ENCODE measurements at regions not wholly inside any gene's neighbourhood (a gene's known extent, or its start where the extent isn't known, plus 50 kb on each side); places are given as distances from the start of the nearest gene placed in this dataset.

- Histone ChIP-seq H3K27me3 (no peaks in the 10 kb centered on the region), H3K4me1 (no peaks in the 10 kb centered on the region), H3K27ac (no peak overlapping the region), H3K36me3 (no peaks in the 10 kb centered on the region), H3K9me3 (no peaks in the 10 kb centered on the region), H3K4me3 (no peak overlapping the region)
- TF ChIP-seq, protein P1, sequence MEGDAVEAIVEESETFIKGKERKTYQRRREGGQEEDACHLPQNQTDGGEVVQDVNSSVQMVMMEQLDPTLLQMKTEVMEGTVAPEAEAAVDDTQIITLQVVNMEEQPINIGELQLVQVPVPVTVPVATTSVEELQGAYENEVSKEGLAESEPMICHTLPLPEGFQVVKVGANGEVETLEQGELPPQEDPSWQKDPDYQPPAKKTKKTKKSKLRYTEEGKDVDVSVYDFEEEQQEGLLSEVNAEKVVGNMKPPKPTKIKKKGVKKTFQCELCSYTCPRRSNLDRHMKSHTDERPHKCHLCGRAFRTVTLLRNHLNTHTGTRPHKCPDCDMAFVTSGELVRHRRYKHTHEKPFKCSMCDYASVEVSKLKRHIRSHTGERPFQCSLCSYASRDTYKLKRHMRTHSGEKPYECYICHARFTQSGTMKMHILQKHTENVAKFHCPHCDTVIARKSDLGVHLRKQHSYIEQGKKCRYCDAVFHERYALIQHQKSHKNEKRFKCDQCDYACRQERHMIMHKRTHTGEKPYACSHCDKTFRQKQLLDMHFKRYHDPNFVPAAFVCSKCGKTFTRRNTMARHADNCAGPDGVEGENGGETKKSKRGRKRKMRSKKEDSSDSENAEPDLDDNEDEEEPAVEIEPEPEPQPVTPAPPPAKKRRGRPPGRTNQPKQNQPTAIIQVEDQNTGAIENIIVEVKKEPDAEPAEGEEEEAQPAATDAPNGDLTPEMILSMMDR (IDR thresholded peaks at IDR 0.05): no peak
- intact Hi-C loops (cut with DNase I): no loop called here
- no peak for DNase-seq (ENCODE audit: low spot score in 2 of 2)
These were observed 520.5 kb downstream of the GBA3 start for GRCh38 chr4:23213198-23213597.

DNA sequence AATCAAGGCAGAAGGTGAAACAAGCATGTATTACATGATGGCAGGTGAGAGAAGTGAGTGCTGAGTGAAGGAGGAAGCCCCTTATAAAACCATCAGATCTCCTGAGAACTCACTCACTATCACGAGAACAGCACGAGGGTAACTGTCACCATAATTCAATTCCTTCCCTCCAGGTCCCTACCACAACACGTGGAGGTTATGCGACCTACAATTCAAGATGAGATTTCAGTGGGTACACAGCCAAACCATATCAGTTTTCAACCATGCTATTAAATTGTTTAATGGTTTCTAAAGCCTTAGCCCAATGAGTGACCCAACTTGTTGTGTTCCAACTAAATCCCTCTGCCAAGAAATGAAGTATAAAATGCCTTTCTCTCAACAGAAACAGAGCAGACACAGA, 519.8 kb downstream of the GBA3 start:
- no peaks in the 10 kb centered on the region for H3K36me3 ChIP-seq
- DNase-seq (ENCODE audit: low spot score in 2 of 2): no peak
- intact Hi-C loops (cut with DNase I): no loop called here
- H3K4me3 ChIP-seq: no peak overlapping the region
- no peaks in the 10 kb centered on the region for H3K4me1 ChIP-seq
- no peak overlapping the region for H3K27ac ChIP-seq
- H3K27me3 ChIP-seq: no peaks in the 10 kb centered on the region
- H3K9me3 ChIP-seq: no peaks in the 10 kb centered on the region
- TF ChIP-seq, protein P1 (IDR thresholded peaks at IDR 0.05): no peak

DNA sequence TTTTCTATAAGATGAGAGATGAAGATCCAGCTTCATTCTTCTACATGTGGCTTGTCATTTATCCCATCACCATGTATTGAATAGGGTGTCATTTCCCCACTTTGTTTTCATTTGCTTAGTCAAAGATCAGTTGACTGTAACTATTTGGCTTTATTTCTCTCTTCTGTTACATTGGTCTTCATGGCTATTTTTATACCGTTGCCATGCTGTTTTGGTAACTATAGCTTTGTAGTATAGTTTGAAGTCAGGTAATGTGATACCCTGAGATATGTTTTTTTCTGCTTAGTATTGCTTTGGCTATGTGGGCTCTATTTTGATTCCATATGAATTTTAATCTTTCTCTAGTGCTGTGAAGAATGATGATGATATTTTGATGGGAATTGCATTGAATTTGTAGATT, 514.3 kb downstream of the GBA3 start:
- Histone ChIP-seq H3K36me3 (no peaks in the 10 kb centered on the region), H3K27ac (no peak overlapping the region), H3K27me3 (no peaks in the 10 kb centered on the region), H3K4me1 (no peaks in the 10 kb centered on the region), H3K9me3 (no peaks in the 10 kb centered on the region), H3K4me3 (no peak overlapping the region)
- intact Hi-C loops (cut with DNase I): no loop called here
- DNase-seq (ENCODE audit: low spot score in 2 of 2): no peak
- TF ChIP-seq, protein P1 (IDR thresholded peaks at IDR 0.05): no peak

DNA sequence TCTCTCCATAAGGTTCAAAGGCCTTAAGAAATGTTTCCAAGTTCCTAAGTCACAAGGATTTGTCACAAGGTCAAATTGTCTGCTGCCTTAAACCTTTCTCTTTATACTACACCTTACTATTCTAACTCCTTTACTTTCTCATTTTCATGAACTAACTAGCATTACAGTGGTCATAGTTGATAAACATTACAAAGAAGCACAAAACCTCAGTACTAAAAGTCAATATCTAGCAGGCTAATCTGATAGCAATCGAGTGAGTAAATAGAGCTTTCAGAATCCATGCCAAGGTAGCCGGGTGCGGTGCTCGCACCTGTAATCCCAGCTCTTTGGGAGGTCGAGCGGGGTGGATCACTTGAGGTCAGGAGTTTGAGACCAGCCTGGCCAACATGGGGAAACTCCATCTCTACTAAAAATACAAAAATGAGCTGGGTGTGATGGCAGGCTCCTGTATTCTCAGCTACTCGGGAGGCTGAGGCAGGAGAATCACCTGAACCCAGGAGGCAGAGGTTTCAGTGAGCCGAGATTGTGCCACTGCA, 510.0 kb downstream of the GBA3 start:
- no peak for DNase-seq (ENCODE audit: low spot score in 2 of 2)
- no peaks in the 10 kb centered on the region for H3K9me3 ChIP-seq
- H3K27ac ChIP-seq: no peak overlapping the region

GRCh38 chr4:23194751-23195150, 502.0 kb downstream of the GBA3 start:
- H3K27ac ChIP-seq: no peak overlapping the region
- H3K4me1 ChIP-seq: no peaks in the 10 kb centered on the region
- H3K36me3 ChIP-seq: no peaks in the 10 kb centered on the region
- no peak overlapping the region for H3K4me3 ChIP-seq
- TF ChIP-seq, protein P1 (IDR thresholded peaks at IDR 0.05): no peak
- no peak for DNase-seq (ENCODE audit: low spot score in 2 of 2)
- no peaks in the 10 kb centered on the region for H3K9me3 ChIP-seq
- intact Hi-C loops (cut with DNase I): no loop called here
- no peaks in the 10 kb centered on the region for H3K27me3 ChIP-seq

More for the DNA sequence above, 510.0 kb downstream of the GBA3 start:
- Histone ChIP-seq H3K4me1 (no peaks in the 10 kb centered on the region), H3K27me3 (no peaks in the 10 kb centered on the region), H3K36me3 (no peaks in the 10 kb centered on the region), H3K4me3 (no peak overlapping the region)
- intact Hi-C loops (cut with DNase I): no loop called here
- TF ChIP-seq, protein P1 (IDR thresholded peaks at IDR 0.05): no peak

- Histone ChIP-seq H3K27me3 (no peaks in the 10 kb centered on the region), H3K9me3 (no peaks in the 10 kb centered on the region), H3K27ac (no peak overlapping the region), H3K36me3 (no peaks in the 10 kb centered on the region), H3K4me3 (no peak overlapping the region), H3K4me1 (no peaks in the 10 kb centered on the region)
- TF ChIP-seq, protein P1 (IDR thresholded peaks at IDR 0.05): no peak
- no peak for DNase-seq (ENCODE audit: low spot score in 2 of 2)
- intact Hi-C loops (cut with DNase I): no loop called here
These were observed 481.4 kb downstream of the GBA3 start for GRCh38 chr4:23174179-23174578.
